HG03066 (cell line): ENCODE measurements at regions not wholly inside any gene's neighbourhood (a gene's known extent, or its start where the extent isn't known, plus 50 kb on each side); places are given as distances from the start of the nearest gene placed in this dataset.

Experiments
- ATAC-seq: cut with Tn5 transposase; IDR thresholded peaks from one replicate; pipeline ENCODE4 v1.9.1; 2021; ENCODE audit warnings: low read depth; ENCODE audit not compliant: unreplicated experiment

- ATAC-seq, result no peak
Observed at GRCh38 chr4:17081179-17081578, 182.7 kb upstream of the LDB2 start.

- ATAC-seq, result no peak
Observed at GRCh38 chr4:17077105-17077504, 178.7 kb upstream of the LDB2 start.

- ATAC-seq, result no peak
Observed at GRCh38 chr4:17072483-17072882, 174.0 kb upstream of the LDB2 start.

GRCh38 chr4:17068891-17069290, 170.4 kb upstream of the LDB2 start:
- ATAC-seq, result no peak

- no peak for ATAC-seq
Observed at GRCh38 chr4:17068392-17068791, 169.9 kb upstream of the LDB2 start.

- no peak for ATAC-seq
Observed at GRCh38 chr4:17066972-17067371, 168.5 kb upstream of the LDB2 start.

- no peak for ATAC-seq
Observed at GRCh38 chr4:17066236-17066635, 167.8 kb upstream of the LDB2 start.

GRCh38 chr4:17065821-17066220, 167.4 kb upstream of the LDB2 start:
- ATAC-seq, result no peak

- no peak for ATAC-seq
Observed at GRCh38 chr4:17064959-17065358, 166.5 kb upstream of the LDB2 start.

GRCh38 chr4:17063888-17064287, 165.4 kb upstream of the LDB2 start:
- ATAC-seq, result no peak

GRCh38 chr4:17060230-17060629, 161.8 kb upstream of the LDB2 start:
- no peak for ATAC-seq

GRCh38 chr4:17058916-17059741, 160.7 kb upstream of the LDB2 start:
- ATAC-seq, result no peak

GRCh38 chr4:17058536-17058915, 160.1 kb upstream of the LDB2 start:
- ATAC-seq, result no peak

GRCh38 chr4:17057035-17057434, 158.6 kb upstream of the LDB2 start:
- ATAC-seq, result no peak

- ATAC-seq, result no peak
Observed at GRCh38 chr4:17055788-17056187, 157.3 kb upstream of the LDB2 start.

- ATAC-seq, result no peak
Observed at GRCh38 chr4:17045866-17046265, 147.4 kb upstream of the LDB2 start.

- no peak for ATAC-seq
Observed at GRCh38 chr4:17038510-17039176, 140.2 kb upstream of the LDB2 start.

- no peak for ATAC-seq
Observed at GRCh38 chr4:17033768-17034181, 135.3 kb upstream of the LDB2 start.

- ATAC-seq, result no peak
Observed at GRCh38 chr4:17033025-17033767, 134.8 kb upstream of the LDB2 start.

GRCh38 chr4:17030543-17030942, 132.1 kb upstream of the LDB2 start:
- ATAC-seq, result no peak

- ATAC-seq, result no peak
Observed at GRCh38 chr4:17029964-17030363, 131.5 kb upstream of the LDB2 start.
